Progenitor cell of endocrine pancreas (in vitro differentiated cells): ENCODE measurements at regions not wholly inside any gene's neighbourhood (a gene's known extent, or its start where the extent isn't known, plus 50 kb on each side); places are given as distances from the start of the nearest gene placed in this dataset.

Experiments used
- DNase-seq: peaks from one replicate; pipeline ENCODE4 v3.0.0; 2021; ENCODE audit warnings: low spot score; ENCODE audit not compliant: unreplicated experiment
- H3K27ac Mint-ChIP-seq: 2 replicates; pipeline ENCODE4 v1.8.0; 2021; ENCODE audit warnings: mild to moderate bottlenecking, moderate library complexity, mixed read lengths
- H3K27me3 Mint-ChIP-seq: 2 replicates; pipeline ENCODE4 v1.8.0; 2021; ENCODE audit warnings: mixed read lengths
- H3K36me3 Mint-ChIP-seq: 2 replicates; pipeline ENCODE4 v1.8.0; 2022; ENCODE audit warnings: mixed read lengths; ENCODE audit not compliant: insufficient read depth
- H3K4me1 Mint-ChIP-seq: 2 replicates; pipeline ENCODE4 v1.8.0; 2021; ENCODE audit warnings: low read depth, mixed read lengths
- H3K4me3 Mint-ChIP-seq: 2 replicates; pipeline ENCODE4 v1.8.0; 2021; ENCODE audit warnings: low read depth, mild to moderate bottlenecking, moderate library complexity, mixed read lengths
- H3K9me3 Mint-ChIP-seq: 2 replicates; pipeline ENCODE4 v1.8.0; 2021; ENCODE audit warnings: low read depth, mixed read lengths
- TF ChIP-seq, protein P1 (sequence below): fragments of 200-600 bp; sonication (generic); IDR thresholded peaks from one replicate; pipeline ENCODE4 v1.5.0; 2021; ENCODE audit warnings: antibody characterized with exemption, mild to moderate bottlenecking; ENCODE audit not compliant: unreplicated experiment

DNA sequence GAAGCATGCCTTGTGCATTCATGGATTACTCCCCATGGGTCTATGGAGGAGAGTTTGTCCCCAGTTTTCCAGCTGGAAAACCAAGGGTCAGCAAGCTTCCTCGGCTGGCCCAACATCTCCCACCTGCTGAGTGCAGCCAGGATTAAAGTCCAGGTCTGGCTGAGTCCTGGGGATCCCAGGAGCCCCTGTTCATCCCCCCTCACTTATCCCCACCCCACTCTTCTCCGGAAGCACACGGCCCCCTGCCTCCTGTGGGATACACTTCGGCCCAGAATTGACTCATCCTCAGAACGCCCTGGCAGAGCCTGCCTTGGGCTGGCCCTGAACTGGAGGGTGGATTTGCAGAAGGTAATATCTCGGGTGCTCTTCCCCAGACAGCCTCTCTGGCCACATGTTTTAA is 276.1 kb downstream of the NPHP4 start:
- no peaks in the 10 kb centered on the region for H3K36me3 Mint-ChIP-seq
- no peak overlapping the region for H3K4me3 Mint-ChIP-seq
- H3K4me1 Mint-ChIP-seq: peaks cover 3% of the 10 kb centered on the region
- TF ChIP-seq, protein P1, sequence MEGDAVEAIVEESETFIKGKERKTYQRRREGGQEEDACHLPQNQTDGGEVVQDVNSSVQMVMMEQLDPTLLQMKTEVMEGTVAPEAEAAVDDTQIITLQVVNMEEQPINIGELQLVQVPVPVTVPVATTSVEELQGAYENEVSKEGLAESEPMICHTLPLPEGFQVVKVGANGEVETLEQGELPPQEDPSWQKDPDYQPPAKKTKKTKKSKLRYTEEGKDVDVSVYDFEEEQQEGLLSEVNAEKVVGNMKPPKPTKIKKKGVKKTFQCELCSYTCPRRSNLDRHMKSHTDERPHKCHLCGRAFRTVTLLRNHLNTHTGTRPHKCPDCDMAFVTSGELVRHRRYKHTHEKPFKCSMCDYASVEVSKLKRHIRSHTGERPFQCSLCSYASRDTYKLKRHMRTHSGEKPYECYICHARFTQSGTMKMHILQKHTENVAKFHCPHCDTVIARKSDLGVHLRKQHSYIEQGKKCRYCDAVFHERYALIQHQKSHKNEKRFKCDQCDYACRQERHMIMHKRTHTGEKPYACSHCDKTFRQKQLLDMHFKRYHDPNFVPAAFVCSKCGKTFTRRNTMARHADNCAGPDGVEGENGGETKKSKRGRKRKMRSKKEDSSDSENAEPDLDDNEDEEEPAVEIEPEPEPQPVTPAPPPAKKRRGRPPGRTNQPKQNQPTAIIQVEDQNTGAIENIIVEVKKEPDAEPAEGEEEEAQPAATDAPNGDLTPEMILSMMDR: no peak
- no peak overlapping the region for H3K27ac Mint-ChIP-seq
- peaks cover 7% of the 10 kb centered on the region for H3K9me3 Mint-ChIP-seq
- DNase-seq: no peak
- H3K27me3 Mint-ChIP-seq: peaks cover 13% of the 10 kb centered on the region

DNA sequence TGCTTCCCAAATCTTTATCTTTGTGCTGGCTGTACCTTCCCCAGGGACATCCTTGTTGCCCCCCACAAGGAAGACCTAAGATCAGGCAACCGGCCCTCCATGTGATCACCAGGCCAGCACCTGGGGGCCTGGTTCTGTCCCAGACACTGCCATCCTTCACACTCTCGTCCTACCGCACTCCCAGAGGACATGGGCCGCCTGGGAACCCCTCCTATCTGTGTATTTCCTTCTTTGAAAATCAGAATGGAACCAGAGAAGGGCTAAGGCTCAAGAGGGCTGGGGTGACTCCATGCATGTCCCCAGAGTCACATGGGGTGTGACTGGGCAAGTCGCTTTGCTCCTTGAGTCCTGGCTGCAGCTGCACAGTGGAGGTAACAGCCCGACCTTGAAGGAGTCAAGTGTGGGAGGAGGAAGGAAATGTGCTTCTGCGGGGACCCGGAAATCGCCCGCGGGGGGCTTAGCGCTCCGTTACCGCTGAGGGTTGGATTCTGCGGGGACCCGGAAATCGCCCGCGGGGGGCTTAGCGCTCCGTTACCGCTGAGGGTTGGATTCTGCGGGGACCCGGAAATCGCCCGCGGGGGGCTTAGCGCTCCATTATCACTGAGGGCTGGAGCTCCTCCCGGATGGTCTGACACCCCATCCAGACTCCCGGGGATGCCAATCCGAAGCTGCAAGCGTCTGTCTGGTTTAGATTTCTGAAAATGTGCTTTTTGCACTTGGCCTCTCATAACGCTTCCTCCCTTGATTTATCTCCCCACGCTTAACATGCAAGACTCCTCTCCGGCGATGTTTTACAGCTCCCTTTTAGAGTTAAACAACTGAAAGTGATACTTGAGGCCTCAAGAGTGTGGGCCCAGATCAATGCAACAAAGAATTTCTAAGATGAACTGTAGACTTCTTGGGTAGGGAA is 278.9 kb downstream of the NPHP4 start:
- DNase-seq: no peak
- Mint-ChIP-seq H3K27ac (no peak overlapping the region), H3K4me3 (no peak overlapping the region)

DNA sequence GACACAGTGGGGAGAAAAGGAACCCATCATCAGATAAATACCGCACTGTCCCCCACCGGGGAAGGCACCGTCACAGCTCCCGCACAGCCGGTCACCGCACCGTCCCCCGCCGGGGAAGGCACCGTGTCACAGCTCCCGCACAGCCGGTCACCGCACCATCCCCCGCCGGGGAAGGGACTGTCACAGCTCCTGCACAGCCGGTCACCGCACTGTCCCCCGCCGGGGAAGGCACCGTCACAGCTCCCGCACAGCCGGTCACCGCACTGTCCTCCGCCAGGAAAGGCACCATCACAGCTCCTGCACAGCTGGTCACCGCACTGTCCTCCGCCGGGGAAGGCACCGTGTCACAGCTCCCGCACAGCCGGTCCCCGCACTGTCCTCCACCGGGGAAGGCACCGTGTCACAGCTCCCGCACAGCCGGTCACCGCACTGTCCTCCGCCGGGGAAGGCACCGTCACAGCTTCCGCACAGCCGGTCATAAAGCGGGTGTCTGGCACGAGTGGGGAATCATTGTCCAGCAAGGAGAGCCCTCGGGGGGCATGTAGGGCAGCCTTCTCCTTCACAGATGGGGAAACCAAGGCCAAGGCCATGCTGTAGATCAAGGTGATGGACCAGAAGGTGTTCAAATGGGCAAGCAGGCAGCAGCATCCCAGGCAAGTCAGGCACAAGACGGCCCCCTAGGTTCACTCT is 280.1 kb downstream of the NPHP4 start:
- Mint-ChIP-seq H3K27me3 (peaks cover 2% of the 10 kb centered on the region), H3K9me3 (peaks cover 7% of the 10 kb centered on the region), H3K4me1 (no peaks in the 10 kb centered on the region)

More for the DNA sequence above, 278.9 kb downstream of the NPHP4 start:
- H3K9me3 Mint-ChIP-seq: peaks cover 7% of the 10 kb centered on the region
- TF ChIP-seq, protein P1: no peak
- peaks cover 4% of the 10 kb centered on the region for H3K27me3 Mint-ChIP-seq
- H3K36me3 Mint-ChIP-seq: no peaks in the 10 kb centered on the region
- H3K4me1 Mint-ChIP-seq: peaks cover 3% of the 10 kb centered on the region

DNA sequence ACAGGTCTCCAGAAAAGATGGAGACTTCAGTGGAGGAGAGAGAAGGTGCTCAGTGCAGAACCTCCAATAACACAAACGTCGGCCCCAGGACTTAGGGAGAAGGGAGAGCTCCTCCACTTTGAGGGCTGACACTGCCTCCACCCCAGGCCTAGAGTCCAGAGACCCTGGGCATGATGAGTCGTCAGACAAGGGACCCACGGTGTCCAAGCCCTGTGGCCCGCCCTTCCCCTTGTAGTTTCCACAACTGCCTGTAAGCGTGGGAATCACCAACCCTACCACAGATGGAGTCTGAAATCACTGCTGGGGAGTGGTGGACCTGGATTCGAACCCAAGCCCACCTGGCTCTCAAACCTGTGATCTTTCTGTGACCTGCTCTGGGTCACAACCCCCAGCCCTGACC is 281.1 kb downstream of the NPHP4 start:
- no peak overlapping the region for H3K27ac Mint-ChIP-seq
- H3K4me1 Mint-ChIP-seq: no peaks in the 10 kb centered on the region

More for the DNA sequence above, 280.1 kb downstream of the NPHP4 start:
- TF ChIP-seq, protein P1: no peak
- Mint-ChIP-seq H3K36me3 (no peaks in the 10 kb centered on the region), H3K4me3 (no peak overlapping the region), H3K27ac (no peak overlapping the region)
- no peak for DNase-seq

DNA sequence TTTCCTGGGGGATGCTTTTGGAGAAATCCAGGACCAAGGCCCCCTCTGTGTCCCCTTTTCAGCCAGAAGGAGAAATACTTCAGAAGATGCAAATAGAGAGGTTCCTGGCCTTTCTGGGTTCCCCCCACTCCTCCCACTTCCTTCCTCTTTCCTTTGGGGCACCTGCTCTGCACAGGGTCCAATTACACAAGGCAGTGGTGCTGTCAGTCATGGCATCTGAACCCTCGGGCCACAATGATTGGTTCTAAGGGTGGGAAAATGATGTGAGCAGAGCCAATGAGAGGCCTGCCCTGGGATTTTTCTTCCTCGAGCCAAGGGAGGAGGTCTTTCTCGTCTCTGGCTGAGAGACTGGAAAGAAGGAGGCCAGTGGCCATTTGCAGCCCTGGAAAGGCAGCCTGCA is 282.2 kb downstream of the NPHP4 start:
- Mint-ChIP-seq H3K9me3 (peaks cover 3% of the 10 kb centered on the region), H3K4me1 (no peaks in the 10 kb centered on the region), H3K27ac (no peak overlapping the region), H3K36me3 (no peaks in the 10 kb centered on the region), H3K27me3 (peaks cover 5% of the 10 kb centered on the region), H3K4me3 (no peak overlapping the region)
- TF ChIP-seq, protein P1: no peak
- DNase-seq: no peak

More for the DNA sequence above, 281.1 kb downstream of the NPHP4 start:
- TF ChIP-seq, protein P1: no peak
- H3K4me3 Mint-ChIP-seq: no peak overlapping the region
- peaks cover 5% of the 10 kb centered on the region for H3K27me3 Mint-ChIP-seq
- H3K9me3 Mint-ChIP-seq: peaks cover 7% of the 10 kb centered on the region
- DNase-seq: no peak
- H3K36me3 Mint-ChIP-seq: no peaks in the 10 kb centered on the region
